ENCODE measurements at regions not wholly inside any gene's neighbourhood (a gene's known extent, or its start where the extent isn't known, plus 50 kb on each side); places are given as distances from the start of the nearest gene placed in this dataset.

DNA sequence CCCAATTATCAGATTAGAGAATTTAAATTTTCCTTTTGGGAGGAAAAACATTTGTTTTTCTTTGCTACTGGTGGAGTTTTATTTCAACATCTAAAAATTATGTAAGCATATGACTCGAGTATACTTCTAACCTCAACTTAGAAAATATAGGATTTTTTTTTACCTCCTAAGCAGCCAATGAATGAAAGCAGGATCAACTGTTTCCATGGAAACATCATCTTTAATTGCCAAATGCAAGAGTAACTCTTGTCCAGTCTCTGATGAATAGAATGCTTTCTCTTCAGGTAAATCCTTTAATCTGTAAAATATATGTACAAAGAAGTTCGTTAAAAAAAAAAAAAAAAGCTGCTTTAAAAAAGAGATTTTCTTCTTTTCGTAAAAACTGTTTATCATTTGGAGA, 93.6 kb downstream of the CNTN3 start:
- TF ChIP-seq, protein P1, sequence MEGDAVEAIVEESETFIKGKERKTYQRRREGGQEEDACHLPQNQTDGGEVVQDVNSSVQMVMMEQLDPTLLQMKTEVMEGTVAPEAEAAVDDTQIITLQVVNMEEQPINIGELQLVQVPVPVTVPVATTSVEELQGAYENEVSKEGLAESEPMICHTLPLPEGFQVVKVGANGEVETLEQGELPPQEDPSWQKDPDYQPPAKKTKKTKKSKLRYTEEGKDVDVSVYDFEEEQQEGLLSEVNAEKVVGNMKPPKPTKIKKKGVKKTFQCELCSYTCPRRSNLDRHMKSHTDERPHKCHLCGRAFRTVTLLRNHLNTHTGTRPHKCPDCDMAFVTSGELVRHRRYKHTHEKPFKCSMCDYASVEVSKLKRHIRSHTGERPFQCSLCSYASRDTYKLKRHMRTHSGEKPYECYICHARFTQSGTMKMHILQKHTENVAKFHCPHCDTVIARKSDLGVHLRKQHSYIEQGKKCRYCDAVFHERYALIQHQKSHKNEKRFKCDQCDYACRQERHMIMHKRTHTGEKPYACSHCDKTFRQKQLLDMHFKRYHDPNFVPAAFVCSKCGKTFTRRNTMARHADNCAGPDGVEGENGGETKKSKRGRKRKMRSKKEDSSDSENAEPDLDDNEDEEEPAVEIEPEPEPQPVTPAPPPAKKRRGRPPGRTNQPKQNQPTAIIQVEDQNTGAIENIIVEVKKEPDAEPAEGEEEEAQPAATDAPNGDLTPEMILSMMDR (IDR thresholded peaks at IDR 0.05; ENCODE audit: poor library complexity, severe bottlenecking): no peak
- TF ChIP-seq RAD21 (conservative IDR thresholded peaks at IDR 0.05) (no peak), EZH2 (IDR thresholded peaks at IDR 0.05; ENCODE audit: borderline replicate concordance, insufficient read depth, low read length, poor library complexity, severe bottlenecking) (no peak)
